Lower leg skin (tissue), 3 donors: ENCODE measurements at regions not wholly inside any gene's neighbourhood (a gene's known extent, or its start where the extent isn't known, plus 50 kb on each side); places are given as distances from the start of the nearest gene placed in this dataset.
"Not testable (repeated sequence)": the region's sequence is repeated elsewhere in the genome, so short reads cannot be mapped to it uniquely, and the experiment has no call there.

Experiments
- CTCF ChIP-seq, 3 donors: fragments of 450-650 bp; IDR thresholded peaks; one replicate each; pipeline ENCODE4 v1.5.1; 2016; ENCODE audit warnings: antibody characterized with exemption in 3 of 3, mild to moderate bottlenecking in 3 of 3, moderate library complexity in 2 of 3
- POLR2A ChIP-seq, 2 donors: fragments of 450-650 bp; IDR thresholded peaks; one replicate each; pipeline ENCODE4 v1.6.1; 2016 to 2017; ENCODE audit warnings: antibody characterized with exemption in 2 of 2, mild to moderate bottlenecking in 1 of 2, moderate library complexity in 1 of 2

DNA sequence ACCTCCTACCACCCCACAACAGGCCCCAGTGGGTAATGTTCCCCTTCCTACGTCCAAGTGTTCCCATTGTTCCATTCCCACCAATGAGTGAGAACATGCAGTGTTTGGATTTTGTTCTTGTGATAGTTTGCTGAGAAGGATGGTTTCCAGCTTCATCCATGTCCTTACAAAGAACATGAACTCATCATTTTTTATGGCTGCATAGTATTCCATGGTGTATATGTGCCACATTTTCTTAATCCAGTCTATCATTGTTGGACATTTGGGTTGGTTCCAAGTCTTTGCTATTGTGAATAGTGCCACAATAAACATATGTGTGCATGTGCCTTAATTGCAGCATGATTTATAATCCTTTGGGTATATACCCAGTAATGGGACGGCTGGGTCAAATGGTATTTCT is 81.6 kb downstream of the P2RY10 start:
- TF ChIP-seq CTCF, POLR2A (IDR thresholded peaks at IDR 0.05): not testable (repeated sequence)
